ENCODE measurements at regions not wholly inside any gene's neighbourhood (a gene's known extent, or its start where the extent isn't known, plus 50 kb on each side); places are given as distances from the start of the nearest gene placed in this dataset.
A peak's percentile ranks its signal among the peaks of the same experiment; 100 is the strongest.

- DNase-seq (ENCODE audit: low read depth in 2 of 2) = no peak
Observed at GRCh38 chr6:105611606-105612005, 208.7 kb upstream of the PREP start.

- DNase-seq (ENCODE audit: low read depth in 2 of 2) = no peak
Observed at GRCh38 chr6:105609375-105609991, 206.6 kb upstream of the PREP start.

GRCh38 chr6:105608711-105609374 lies 206.0 kb upstream of the PREP start:
- no peak for DNase-seq (ENCODE audit: low read depth in 2 of 2)

- no peak for DNase-seq (ENCODE audit: low read depth in 2 of 2)
Observed at GRCh38 chr6:105607636-105608621, 205.0 kb upstream of the PREP start.

- no peak for DNase-seq (ENCODE audit: low read depth in 2 of 2)
Observed at GRCh38 chr6:105606831-105607463, 204.1 kb upstream of the PREP start.

- no peak for DNase-seq (ENCODE audit: low read depth in 2 of 2)
Observed at GRCh38 chr6:105604587-105604884, 201.7 kb upstream of the PREP start.

- no peak for DNase-seq (ENCODE audit: low read depth in 2 of 2)
Observed at GRCh38 chr6:105603788-105604586, 201.1 kb upstream of the PREP start.

- DNase-seq (ENCODE audit: low read depth in 2 of 2) = peak in 1 of 2 donors; percentile 27
Observed at GRCh38 chr6:105601541-105602236, 198.8 kb upstream of the PREP start.

- no peak for DNase-seq (ENCODE audit: low read depth in 2 of 2)
Observed at GRCh38 chr6:105600336-105601260, 197.7 kb upstream of the PREP start.

- DNase-seq (ENCODE audit: low read depth in 2 of 2) = no peak
Observed at GRCh38 chr6:105598264-105598663, 195.4 kb upstream of the PREP start.

- no peak for DNase-seq (ENCODE audit: low read depth in 2 of 2)
Observed at GRCh38 chr6:105596284-105596755, 193.4 kb upstream of the PREP start.

- no peak for DNase-seq (ENCODE audit: low read depth in 2 of 2)
Observed at GRCh38 chr6:105595829-105596228, 192.9 kb upstream of the PREP start.

GRCh38 chr6:105594821-105595220 lies 191.9 kb upstream of the PREP start:
- DNase-seq (ENCODE audit: low read depth in 2 of 2) = no peak

- DNase-seq (ENCODE audit: low read depth in 2 of 2) = no peak
Observed at GRCh38 chr6:105593805-105594671, 191.2 kb upstream of the PREP start.

- DNase-seq (ENCODE audit: low read depth in 2 of 2) = no peak
Observed at GRCh38 chr6:105593056-105593690, 190.3 kb upstream of the PREP start.

- no peak for DNase-seq (ENCODE audit: low read depth in 2 of 2)
Observed at GRCh38 chr6:105592329-105592728, 189.4 kb upstream of the PREP start.

- DNase-seq (ENCODE audit: low read depth in 2 of 2) = no peak
Observed at GRCh38 chr6:105591053-105591452, 188.2 kb upstream of the PREP start.

- DNase-seq (ENCODE audit: low read depth in 2 of 2) = no peak
Observed at GRCh38 chr6:105588123-105588710, 185.3 kb upstream of the PREP start.

Measured in stimulated activated CD8-positive, alpha-beta memory T cell treated with anti-CD3 and anti-CD28 coated beads, Interleukin-2, amount 100 ng/mL, for 48 hours (primary cell).